NCI-H774 (cell line): ENCODE measurements at regions not wholly inside any gene's neighbourhood (a gene's known extent, or its start where the extent isn't known, plus 50 kb on each side); places are given as distances from the start of the nearest gene placed in this dataset.

Experiments used
- DNase-seq: peaks from one replicate; lab custom pipeline; 2025; lab: John Stamatoyannopoulos, UW

- DNase-seq, result no peak
Observed at GRCh38 chr22:27116312-27117086, 459.1 kb downstream of the MIAT start.

- DNase-seq, result no peak
Observed at GRCh38 chr22:27120036-27120435, 462.6 kb downstream of the MIAT start.

- DNase-seq, result no peak
Observed at GRCh38 chr22:27122574-27122973, 465.2 kb downstream of the MIAT start.

GRCh38 chr22:27123880-27124279 lies 466.5 kb downstream of the MIAT start:
- no peak for DNase-seq

GRCh38 chr22:27124351-27124966 lies 467.1 kb downstream of the MIAT start:
- DNase-seq, result no peak

- no peak for DNase-seq
Observed at GRCh38 chr22:27125539-27125938, 468.2 kb downstream of the MIAT start.

GRCh38 chr22:27127911-27128310 lies 470.5 kb downstream of the MIAT start:
- DNase-seq, result no peak

GRCh38 chr22:27128461-27129085 lies 471.2 kb downstream of the MIAT start:
- DNase-seq, result no peak

GRCh38 chr22:27129266-27129665 lies 471.9 kb downstream of the MIAT start:
- no peak for DNase-seq

- no peak for DNase-seq
Observed at GRCh38 chr22:27130906-27131305, 473.5 kb downstream of the MIAT start.

GRCh38 chr22:27131346-27131745 lies 474.0 kb downstream of the MIAT start:
- no peak for DNase-seq

GRCh38 chr22:27132400-27132799 lies 475.0 kb downstream of the MIAT start:
- DNase-seq, result no peak

- no peak for DNase-seq
Observed at GRCh38 chr22:27133019-27133431, 475.6 kb downstream of the MIAT start.

GRCh38 chr22:27133681-27134314 lies 476.4 kb downstream of the MIAT start:
- no peak for DNase-seq

GRCh38 chr22:27134315-27134701 lies 476.9 kb downstream of the MIAT start:
- DNase-seq, result no peak

GRCh38 chr22:27135031-27135981 lies 477.9 kb downstream of the MIAT start:
- DNase-seq, result no peak

GRCh38 chr22:27136596-27136995 lies 479.2 kb downstream of the MIAT start:
- DNase-seq, result no peak

GRCh38 chr22:27137871-27138337 lies 480.5 kb downstream of the MIAT start:
- no peak for DNase-seq

GRCh38 chr22:27138471-27138870 lies 481.1 kb downstream of the MIAT start:
- no peak for DNase-seq

GRCh38 chr22:27139935-27140511 lies 482.6 kb downstream of the MIAT start:
- no peak for DNase-seq

GRCh38 chr22:27142286-27142685 lies 484.9 kb downstream of the MIAT start:
- DNase-seq, result no peak
